Caco-2 (cell line): ENCODE measurements at regions not wholly inside any gene's neighbourhood (a gene's known extent, or its start where the extent isn't known, plus 50 kb on each side); places are given as distances from the start of the nearest gene placed in this dataset.
"Not testable (repeated sequence)": the region's sequence is repeated elsewhere in the genome, so short reads cannot be mapped to it uniquely, and the experiment has no call there.

ENCODE experiments used
- BruUV-seq: library from RNA; stranded (reverse); fragments of 400-500 nt; replicated peaks from 2 replicates; lab custom pipeline; 2021; lab: Mats Ljungman, UMichigan
- CTCF ChIA-PET: fragments of 300-600 bp; sonication (Branson Sonifier 250); formaldehyde crosslinking; loops from one replicate; lab custom pipeline; 2022; ENCODE audit warnings: antibody characterized with exemption; lab: Charles Lee
- POLR2A ChIA-PET: fragments of 300-600 bp; sonication (Branson Sonifier 250); formaldehyde crosslinking; loops from one replicate; lab custom pipeline; 2022; ENCODE audit warnings: antibody characterized with exemption; lab: Charles Lee
- DNase-seq, 2 experiments: peaks; one replicate each; pipeline versions ENCODE4 v3.0.0 to v3.0.0-alpha.2; 2020 to 2022
- H3K27me3 ChIP-seq: replicated peaks from 2 replicates; pipeline ENCODE4 v1.6.0; 2011; ENCODE audit warnings: low read length; ENCODE audit not compliant: control insufficient read depth, insufficient read depth
- H3K36me3 ChIP-seq: 2 replicates; pipeline ENCODE4 v1.5.1; 2011; ENCODE audit warnings: low read length; ENCODE audit not compliant: control insufficient read depth, insufficient read depth
- H3K4me1 ChIP-seq: fragments of 250-450 bp; sonication (Bioruptor Pico); 2 replicates; pipeline ENCODE4 v1.5.1; 2020; ENCODE audit warnings: mild to moderate bottlenecking
- H3K4me3 ChIP-seq: 2 replicates; pipeline ENCODE4 v1.5.1; 2011; ENCODE audit warnings: low read depth, mild to moderate bottlenecking, control low read depth, low read length
- H3K9me3 ChIP-seq: fragments of 250-450 bp; sonication (Bioruptor Pico); 2 replicates; pipeline ENCODE4 v1.5.1; 2020; ENCODE audit warnings: mild to moderate bottlenecking, moderate library complexity
- H3K27ac Mint-ChIP-seq: one replicate; pipeline ENCODE4 v1.8.0; 2022; ENCODE audit warnings: mixed read lengths; ENCODE audit not compliant: unreplicated experiment
- H3K27me3 Mint-ChIP-seq: one replicate; pipeline ENCODE4 v1.8.0; 2022; ENCODE audit warnings: mixed read lengths; ENCODE audit not compliant: insufficient read depth, unreplicated experiment
- H3K36me3 Mint-ChIP-seq: one replicate; pipeline ENCODE4 v1.8.0; 2022; ENCODE audit warnings: mild to moderate bottlenecking, mixed read lengths; ENCODE audit not compliant: insufficient read depth, unreplicated experiment
- H3K4me1 Mint-ChIP-seq: one replicate; pipeline ENCODE4 v1.8.0; 2022; ENCODE audit warnings: low read depth, mixed read lengths; ENCODE audit not compliant: unreplicated experiment
- H3K4me3 Mint-ChIP-seq: one replicate; pipeline ENCODE4 v1.8.0; 2022; ENCODE audit warnings: mild to moderate bottlenecking, moderate library complexity, mixed read lengths; ENCODE audit not compliant: unreplicated experiment
- H3K9me3 Mint-ChIP-seq: one replicate; pipeline ENCODE4 v1.8.0; 2022; ENCODE audit warnings: mixed read lengths; ENCODE audit not compliant: unreplicated experiment
- intact Hi-C: fragments of 100-400 bp; cut with micrococcal nuclease; formaldehyde crosslinking; loops from one replicate; pipeline ENCODE4 v1.10.0; 2022; ENCODE audit not compliant: unreplicated experiment
- TF ChIP-seq, protein P1 (sequence below), 2 experiments: fragments of 200-600 bp in 1 of 2; IDR thresholded peaks; 1 replicate in 1 of 2; 2 replicates in 1 of 2; pipeline versions ENCODE4 v1.5.1 to v1.8.0; 2011 to 2022; ENCODE audit warnings: antibody characterized with exemption in 1 of 2, control low read depth in 1 of 2, inconsistent platforms in 1 of 2, low read depth in 1 of 2, low read length in 1 of 2, mild to moderate bottlenecking in 1 of 2, moderate library complexity in 1 of 2; ENCODE audit not compliant: insufficient read depth in 1 of 2, severe bottlenecking in 1 of 2, unreplicated experiment in 1 of 2

DNA sequence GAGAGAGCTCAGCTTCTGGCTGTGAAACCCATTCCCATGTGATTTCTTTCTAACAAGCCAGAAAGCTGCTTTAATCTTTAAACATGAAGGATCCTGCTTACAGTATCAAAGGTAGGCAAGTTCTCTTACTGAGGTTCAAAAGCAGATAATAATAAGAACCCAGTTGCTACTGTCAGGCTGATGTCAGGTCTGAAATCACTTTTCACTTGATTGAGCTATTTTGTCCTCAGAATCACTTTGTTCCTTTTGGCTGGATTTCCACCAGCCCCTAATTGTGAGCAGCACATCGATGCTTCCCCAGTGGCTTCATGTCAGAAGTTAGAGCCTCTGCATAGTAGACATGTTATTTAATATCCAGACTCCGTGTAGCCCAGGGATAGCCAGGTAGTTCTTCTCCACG, 55.8 kb upstream of the CEP295 start:
- no peaks in the 10 kb centered on the region for H3K4me1 Mint-ChIP-seq
- H3K9me3 Mint-ChIP-seq: no peaks in the 10 kb centered on the region
- no peaks in the 10 kb centered on the region for H3K36me3 Mint-ChIP-seq
- no TSS peak for BruUV-seq
- Histone ChIP-seq H3K4me3 (no peak overlapping the region), H3K9me3 (no peaks in the 10 kb centered on the region), H3K27me3 (no peaks in the 10 kb centered on the region), H3K4me1 (peaks cover 9% of the 10 kb centered on the region; the same call in 1 of the 2 replicates), H3K36me3 (no peaks in the 10 kb centered on the region)
- ChIA-PET POLR2A (interaction anchor here (0.6 kb wide), 1 partner anchor 90 kb away, joined by 3 read pairs; no protein-coding TSS in a partner anchor), CTCF (no interaction called here)
- TF ChIP-seq, protein P1, sequence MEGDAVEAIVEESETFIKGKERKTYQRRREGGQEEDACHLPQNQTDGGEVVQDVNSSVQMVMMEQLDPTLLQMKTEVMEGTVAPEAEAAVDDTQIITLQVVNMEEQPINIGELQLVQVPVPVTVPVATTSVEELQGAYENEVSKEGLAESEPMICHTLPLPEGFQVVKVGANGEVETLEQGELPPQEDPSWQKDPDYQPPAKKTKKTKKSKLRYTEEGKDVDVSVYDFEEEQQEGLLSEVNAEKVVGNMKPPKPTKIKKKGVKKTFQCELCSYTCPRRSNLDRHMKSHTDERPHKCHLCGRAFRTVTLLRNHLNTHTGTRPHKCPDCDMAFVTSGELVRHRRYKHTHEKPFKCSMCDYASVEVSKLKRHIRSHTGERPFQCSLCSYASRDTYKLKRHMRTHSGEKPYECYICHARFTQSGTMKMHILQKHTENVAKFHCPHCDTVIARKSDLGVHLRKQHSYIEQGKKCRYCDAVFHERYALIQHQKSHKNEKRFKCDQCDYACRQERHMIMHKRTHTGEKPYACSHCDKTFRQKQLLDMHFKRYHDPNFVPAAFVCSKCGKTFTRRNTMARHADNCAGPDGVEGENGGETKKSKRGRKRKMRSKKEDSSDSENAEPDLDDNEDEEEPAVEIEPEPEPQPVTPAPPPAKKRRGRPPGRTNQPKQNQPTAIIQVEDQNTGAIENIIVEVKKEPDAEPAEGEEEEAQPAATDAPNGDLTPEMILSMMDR (IDR thresholded peaks at IDR 0.05; ENCODE audit: insufficient read depth in 1 of 2, low read depth in 1 of 2, low read length in 1 of 2, severe bottlenecking in 1 of 2, unreplicated experiment in 1 of 2): no peak
- no peak overlapping the region for H3K4me3 Mint-ChIP-seq
- DNase-seq: no peak
- intact Hi-C loops: no loop called here
- H3K27me3 Mint-ChIP-seq: no peaks in the 10 kb centered on the region
- no peak overlapping the region for H3K27ac Mint-ChIP-seq

DNA sequence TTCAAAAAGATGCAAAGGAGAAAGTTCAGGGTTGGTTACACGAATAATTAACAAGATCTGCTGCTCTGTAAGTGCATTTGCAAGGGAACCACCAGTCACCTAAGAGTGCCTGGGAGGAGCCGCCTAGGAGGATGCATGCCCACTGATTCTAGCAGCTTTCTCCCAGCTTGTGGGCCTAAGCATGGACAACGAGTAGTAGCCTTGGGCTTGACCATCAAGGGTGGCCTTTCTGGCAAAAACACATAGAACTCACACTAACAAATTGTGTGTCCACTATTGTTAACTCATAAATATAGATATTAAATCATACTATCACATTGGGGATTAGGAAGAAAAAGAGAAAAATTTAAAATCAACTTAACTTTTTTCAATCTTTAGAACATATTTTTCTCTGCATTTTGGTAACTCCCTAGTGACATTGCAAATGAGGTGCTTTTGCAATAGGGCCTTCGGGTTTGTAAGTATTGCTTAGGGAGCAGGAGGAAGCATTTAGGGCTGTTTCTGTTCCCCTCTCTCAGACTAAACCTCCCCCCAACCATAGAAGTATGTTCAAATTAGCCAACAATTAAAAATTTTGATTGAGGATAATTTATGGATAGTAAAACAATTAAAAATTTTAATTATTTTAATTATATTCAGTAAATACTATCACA, 57.3 kb upstream of the CEP295 start:
- H3K9me3 Mint-ChIP-seq: no peaks in the 10 kb centered on the region
- H3K4me1 ChIP-seq: no peaks in the 10 kb centered on the region
- H3K4me3 Mint-ChIP-seq: no peak overlapping the region
- H3K4me3 ChIP-seq: no peak overlapping the region
- no peaks in the 10 kb centered on the region for H3K36me3 Mint-ChIP-seq
- no peaks in the 10 kb centered on the region for H3K4me1 Mint-ChIP-seq
- TF ChIP-seq, protein P1 (IDR thresholded peaks at IDR 0.05; ENCODE audit: insufficient read depth in 1 of 2, low read depth in 1 of 2, low read length in 1 of 2, severe bottlenecking in 1 of 2, unreplicated experiment in 1 of 2): no peak
- no TSS peak for BruUV-seq
- no peaks in the 10 kb centered on the region for H3K27me3 Mint-ChIP-seq
- no peaks in the 10 kb centered on the region for H3K9me3 ChIP-seq
- DNase-seq: no peak
- no peak overlapping the region for H3K27ac Mint-ChIP-seq
- H3K36me3 ChIP-seq: no peaks in the 10 kb centered on the region
- POLR2A ChIA-PET: no interaction called here
- H3K27me3 ChIP-seq: no peaks in the 10 kb centered on the region
- intact Hi-C loops: no loop called here
- CTCF ChIA-PET: no interaction called here

DNA sequence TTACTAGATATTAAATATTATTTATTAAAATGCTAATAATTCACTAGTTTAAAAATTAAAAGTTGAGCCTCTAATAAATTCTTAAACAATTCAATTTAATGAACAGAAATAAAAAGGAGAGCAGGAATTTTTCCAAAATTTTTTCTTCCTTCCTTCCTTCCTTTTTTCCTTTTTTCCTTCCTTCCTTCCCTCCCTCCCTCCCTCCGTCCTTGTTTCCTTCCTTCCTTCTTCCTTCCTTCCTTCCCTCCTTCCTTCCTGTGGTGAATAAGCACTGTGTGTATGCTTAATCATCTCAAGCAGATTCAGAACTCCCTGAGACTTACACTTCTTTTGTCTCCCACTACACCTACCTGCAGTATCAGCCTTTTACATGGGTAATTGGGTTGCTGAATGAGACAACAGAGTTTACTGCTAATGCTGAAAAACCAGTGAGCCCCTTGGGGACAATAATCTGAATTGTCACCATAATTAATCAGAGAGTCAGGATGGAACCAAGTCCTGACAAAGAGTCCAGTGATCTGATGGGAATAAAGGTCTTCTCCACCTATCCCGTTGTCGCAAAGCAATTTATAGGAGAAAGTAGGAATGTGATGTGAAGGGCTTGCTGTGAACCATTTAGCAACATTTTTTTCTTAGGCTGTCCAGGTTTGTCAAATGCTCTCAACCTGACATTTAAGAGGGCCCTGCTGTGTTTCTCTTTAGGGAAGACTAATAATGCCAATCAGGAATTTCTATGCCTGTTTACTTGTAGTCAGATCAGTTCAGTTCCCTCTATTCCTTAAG, 58.1 kb upstream of the CEP295 start:
- H3K9me3 Mint-ChIP-seq: no peaks in the 10 kb centered on the region
- no peak overlapping the region for H3K4me3 Mint-ChIP-seq
- TF ChIP-seq, protein P1 (IDR thresholded peaks at IDR 0.05; ENCODE audit: insufficient read depth in 1 of 2, low read depth in 1 of 2, low read length in 1 of 2, severe bottlenecking in 1 of 2, unreplicated experiment in 1 of 2): no peak
- H3K36me3 ChIP-seq: no peaks in the 10 kb centered on the region
- H3K4me1 Mint-ChIP-seq: no peaks in the 10 kb centered on the region
- H3K4me3 ChIP-seq: no peak overlapping the region
- no peaks in the 10 kb centered on the region for H3K27me3 Mint-ChIP-seq
- H3K36me3 Mint-ChIP-seq: no peaks in the 10 kb centered on the region
- no TSS peak for BruUV-seq
- CTCF ChIA-PET: no interaction called here
- no peak for DNase-seq
- POLR2A ChIA-PET: no interaction called here
- intact Hi-C loops: no loop called here
- no peaks in the 10 kb centered on the region for H3K9me3 ChIP-seq
- no peaks in the 10 kb centered on the region for H3K4me1 ChIP-seq
- H3K27me3 ChIP-seq: no peaks in the 10 kb centered on the region
- no peak overlapping the region for H3K27ac Mint-ChIP-seq

DNA sequence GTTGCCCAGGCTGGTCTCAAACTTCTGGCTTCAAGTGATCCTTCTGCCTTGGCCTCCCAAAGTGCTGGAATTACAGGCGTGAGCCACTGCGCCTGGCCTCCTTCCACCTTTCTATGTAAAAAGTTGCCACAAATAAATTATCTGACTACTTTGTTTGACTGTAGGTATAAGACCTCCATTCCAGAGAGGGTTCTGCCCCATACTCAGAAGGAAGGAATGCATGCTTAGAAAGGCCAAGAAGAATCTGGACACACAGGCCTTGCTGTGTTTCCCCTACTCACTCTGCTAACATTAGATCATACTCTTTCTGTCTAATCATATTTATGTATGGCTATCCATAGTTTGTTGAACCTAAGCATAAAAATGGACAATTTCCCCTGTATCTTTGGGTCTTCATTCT, 53.0 kb upstream of the SMCO4 start:
- POLR2A ChIA-PET, DNase-seq, H3K36me3 ChIP-seq, H3K27me3 ChIP-seq, H3K36me3 Mint-ChIP-seq, BruUV-seq, H3K9me3 ChIP-seq, H3K4me3 ChIP-seq, H3K4me1 Mint-ChIP-seq, H3K9me3 Mint-ChIP-seq, H3K4me3 Mint-ChIP-seq, CTCF ChIA-PET, H3K27me3 Mint-ChIP-seq, H3K27ac Mint-ChIP-seq, intact Hi-C loops, H3K4me1 ChIP-seq: not testable (repeated sequence)
